Epidermal melanocyte (primary cell): ENCODE measurements at regions not wholly inside any gene's neighbourhood (a gene's known extent, or its start where the extent isn't known, plus 50 kb on each side); places are given as distances from the start of the nearest gene placed in this dataset.
"Not testable (repeated sequence)": the region's sequence is repeated elsewhere in the genome, so short reads cannot be mapped to it uniquely, and the experiment has no call there.

Experiments
- DNase-seq: peaks from one replicate; pipeline ENCODE4 v3.0.0; 2011; ENCODE audit warnings: low spot score; ENCODE audit not compliant: insufficient read length

DNA sequence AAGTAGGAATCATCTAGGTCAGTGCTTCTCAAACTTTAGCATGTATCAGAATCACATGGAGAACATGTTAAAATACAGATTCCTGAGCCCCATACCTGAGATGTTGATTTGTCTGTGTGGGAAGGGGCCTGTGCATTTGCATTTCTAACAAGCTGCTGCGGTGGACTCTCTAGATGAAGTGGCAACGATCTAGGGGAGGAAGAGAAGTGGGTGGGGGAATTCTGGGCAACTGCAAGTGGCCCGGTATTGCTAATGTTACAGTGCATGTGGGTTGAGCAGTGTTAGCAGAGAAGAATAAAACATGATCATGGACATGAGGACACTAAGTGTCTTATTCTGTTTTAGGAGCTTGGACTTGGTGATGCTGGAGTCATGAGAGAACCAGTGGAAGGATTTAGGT, 329.0 kb downstream of the OLFM4 start:
- DNase-seq, result no peak

DNA sequence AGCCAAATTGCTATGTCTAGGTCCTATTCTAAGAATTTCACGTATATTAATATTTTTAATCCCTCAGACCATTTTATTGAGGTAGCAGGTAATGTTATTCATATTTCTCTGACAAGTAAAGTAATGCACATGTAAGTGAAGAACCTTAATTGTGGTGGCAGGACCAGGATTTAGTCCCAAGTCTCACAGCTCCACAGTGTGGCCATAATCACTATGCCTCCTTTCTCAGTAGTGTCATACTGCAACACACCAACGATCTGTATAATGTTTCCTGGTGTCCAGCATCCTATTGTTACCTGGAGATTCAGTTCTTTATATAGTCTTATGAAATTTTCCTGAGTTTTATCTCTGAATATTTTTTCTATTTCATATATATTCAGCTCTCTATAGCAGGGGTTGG, 340.3 kb downstream of the OLFM4 start:
- DNase-seq, result no peak

DNA sequence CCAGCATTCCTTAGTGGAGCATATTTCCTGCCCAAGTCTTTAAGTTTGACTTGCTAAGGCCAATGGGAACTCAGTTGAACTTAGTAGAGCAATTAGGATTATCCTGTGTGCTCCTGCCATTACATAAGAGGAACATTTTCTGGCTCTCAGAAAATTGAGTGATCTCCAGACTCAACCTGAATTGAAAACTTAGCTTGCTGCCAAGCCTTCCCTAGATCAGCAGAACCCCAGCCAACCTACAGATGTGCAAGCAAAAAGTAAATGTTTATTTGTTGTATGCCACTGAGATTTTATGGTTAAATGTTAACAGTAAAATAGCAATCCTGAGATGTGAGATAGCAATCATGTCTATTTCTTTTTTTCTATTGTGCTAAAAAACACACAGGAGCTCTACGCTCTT, 350.9 kb downstream of the OLFM4 start:
- no peak for DNase-seq

DNA sequence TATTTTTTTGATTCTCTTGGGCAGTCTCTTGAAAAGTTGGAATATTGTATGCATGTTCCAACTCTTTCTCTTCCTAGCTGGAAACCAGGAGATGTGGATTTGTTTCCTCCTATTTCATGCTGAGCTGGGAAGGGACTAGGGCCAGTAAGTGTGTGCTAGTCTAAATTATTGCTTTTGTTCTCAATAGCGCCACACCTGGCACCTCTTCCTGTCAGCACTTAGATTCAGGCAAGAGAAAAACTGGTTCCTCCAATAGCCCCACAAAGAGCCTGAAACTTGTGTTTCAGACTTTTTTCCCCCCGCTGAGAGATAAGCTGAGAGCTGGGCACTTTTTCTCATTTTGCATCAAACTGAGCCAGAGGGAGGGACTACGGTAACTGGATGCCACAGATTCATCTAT, 353.4 kb downstream of the OLFM4 start:
- no peak for DNase-seq

DNA sequence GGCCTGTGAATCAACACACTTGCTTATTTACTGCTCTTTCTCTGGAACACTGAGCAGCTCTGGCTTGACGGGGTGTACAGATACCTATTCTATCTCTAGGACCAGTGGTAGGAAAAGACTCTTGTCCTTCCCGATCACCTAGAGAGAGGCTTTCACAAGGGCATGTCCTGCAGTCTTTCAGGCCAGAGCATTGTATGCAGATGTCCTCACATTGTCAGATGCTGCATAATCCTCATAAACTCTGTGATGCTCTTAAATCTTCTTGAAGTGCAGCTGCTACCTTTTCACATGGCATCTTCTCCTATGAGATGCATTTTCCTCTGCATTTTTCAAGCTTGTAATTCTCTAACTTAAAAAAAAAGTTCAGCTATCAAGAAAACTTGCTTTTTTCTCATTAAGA, 369.4 kb downstream of the OLFM4 start:
- DNase-seq, result no peak

DNA sequence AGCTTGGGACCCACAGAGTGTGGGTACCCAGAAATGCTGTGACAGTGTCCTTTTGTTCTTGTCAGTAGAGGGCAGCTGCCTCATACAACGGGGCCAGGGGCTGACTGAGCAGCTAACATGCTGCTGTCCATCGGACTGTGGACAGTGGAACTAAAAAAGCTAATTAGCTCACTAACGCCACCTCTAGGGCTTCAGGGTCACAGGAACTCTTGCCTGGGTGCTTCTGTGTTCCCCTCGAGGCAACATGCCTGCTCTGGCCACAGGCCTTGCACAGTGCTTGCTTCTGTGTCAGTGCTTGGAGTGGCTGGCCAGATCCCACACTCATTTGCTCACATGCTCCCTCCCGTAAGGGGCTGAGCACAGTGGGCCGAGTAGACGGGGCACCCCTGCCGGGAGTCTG, 377.0 kb downstream of the OLFM4 start:
- DNase-seq, result no peak

DNA sequence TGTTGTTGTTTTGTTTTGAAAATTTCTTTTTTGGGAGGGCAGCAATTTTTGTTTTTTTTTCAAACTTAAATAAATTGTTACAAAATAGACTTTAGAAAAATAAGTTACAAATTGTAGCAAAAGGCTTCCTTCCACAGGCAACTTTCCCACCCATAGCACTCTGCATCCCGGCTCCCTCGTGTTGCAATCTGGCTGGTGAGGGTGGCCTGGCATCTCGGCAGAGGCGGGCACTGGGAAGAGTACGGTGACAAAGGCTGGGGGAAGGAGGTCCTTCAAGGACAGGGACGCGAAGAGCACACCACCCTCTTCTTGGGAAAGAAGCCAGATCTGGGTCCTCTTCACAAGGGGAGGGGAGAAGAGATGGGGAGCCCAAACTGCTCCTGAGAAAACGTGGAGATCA, 379.7 kb downstream of the OLFM4 start:
- DNase-seq, result no peak

DNA sequence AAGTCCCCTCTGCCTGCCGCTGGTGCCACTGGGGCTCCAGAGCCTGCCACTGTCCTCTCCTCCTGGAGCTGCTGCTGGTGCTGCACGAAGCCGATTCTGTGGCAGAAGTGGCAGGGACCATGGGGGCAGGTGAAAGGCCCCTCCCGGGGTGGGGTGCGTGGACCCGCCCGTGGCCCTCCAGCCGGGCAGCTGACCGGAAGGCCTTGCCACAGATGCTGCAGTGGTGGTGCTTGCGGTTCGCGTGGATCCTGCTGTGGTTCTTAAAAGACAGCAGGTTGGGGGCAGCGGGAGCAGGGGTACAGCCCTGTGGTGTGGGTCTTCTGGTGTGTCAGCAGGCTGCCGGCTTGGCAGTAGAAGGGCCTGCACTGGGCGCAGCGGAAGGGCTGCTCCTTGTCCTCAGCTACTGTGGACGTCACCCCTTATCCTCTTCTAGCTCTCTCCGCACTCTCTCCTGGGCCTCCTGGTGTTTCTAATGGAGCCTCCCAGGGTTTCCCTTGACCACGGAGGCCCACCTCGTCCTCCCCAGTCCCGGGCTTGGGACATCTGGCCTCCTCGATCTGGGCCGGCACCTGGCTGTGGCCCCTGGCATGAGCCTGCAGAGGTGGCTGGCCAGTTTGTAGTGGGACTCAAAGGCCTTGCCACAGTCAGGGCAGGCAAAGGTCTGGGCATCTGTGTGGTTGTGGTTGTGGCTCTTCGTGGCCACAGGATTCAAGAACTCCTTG, 380.4 kb downstream of the OLFM4 start:
- no peak for DNase-seq

DNA sequence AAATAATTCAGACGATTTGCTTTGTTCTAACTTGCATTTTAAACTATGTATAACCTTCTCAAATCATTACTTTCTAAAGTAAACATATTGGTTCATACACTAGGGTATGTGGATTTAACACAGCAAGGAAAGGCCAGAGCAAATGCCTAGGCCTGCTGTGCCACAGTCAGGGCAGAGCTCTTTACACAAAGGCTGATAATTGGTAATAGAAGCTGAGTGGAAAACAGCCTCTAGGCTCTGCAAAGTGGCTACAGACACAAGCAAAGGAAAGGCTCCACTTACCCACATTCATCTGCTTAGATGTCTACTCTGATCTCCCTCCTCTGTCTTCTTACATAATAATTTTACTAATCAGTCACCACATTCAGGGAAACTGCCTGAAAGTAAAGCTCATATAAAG, 382.9 kb downstream of the OLFM4 start:
- DNase-seq, result no peak

DNA sequence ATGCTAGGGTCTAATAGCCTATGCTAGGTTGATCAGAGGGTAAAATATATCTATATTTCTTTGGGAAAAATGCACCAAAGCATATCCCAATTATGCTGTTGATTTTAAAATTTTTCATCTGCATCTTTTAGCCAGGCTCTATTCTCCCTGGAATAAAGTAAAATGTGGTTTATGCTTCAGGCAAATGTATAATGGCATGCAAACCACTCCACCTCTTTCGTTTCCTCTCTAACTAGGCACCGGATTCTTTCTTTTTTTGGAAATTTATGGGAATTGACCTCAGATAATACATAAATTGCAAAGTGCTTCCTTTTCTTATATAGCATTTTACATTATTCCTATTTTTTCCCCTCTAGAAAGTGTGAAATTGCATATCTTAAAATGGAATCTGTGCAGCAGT, 386.5 kb downstream of the OLFM4 start:
- DNase-seq, result no peak

DNA sequence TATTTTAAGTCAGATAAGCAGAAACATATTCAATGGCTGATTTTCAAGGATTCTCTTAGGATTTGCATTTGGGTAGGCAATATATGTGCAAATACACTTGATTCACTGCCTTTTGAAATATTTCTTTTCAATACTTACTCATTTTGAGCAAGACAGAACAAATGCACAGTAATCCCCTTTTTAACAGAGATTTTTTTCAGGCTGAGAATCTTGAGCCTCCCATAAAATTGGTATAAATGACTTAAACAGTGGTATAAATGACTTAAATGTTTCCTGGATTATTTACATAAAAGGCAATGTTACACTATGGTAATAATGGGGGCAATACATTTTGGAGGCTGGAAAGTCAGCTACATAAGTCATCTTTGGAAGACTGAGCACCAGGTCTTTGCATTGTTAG, 389.0 kb downstream of the OLFM4 start:
- no peak for DNase-seq

DNA sequence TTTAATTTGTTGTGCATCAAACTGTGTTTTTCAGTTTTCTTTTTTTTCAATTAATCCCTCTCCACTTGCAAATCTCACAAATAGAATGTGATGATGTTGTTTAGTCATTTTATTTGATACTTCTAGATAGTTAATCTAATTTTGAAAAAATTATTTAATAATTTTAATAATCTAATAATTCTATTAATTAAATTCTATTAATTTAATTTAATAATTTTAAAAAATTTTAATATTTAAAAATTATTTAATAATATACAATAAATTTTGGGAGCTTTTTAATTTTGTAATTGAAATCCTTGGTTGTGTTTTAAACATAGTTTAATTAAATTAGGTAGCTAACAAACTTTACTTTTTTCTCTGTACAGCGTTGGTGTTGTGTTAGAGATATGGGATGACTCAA, 393.8 kb downstream of the OLFM4 start:
- DNase-seq, result no peak

DNA sequence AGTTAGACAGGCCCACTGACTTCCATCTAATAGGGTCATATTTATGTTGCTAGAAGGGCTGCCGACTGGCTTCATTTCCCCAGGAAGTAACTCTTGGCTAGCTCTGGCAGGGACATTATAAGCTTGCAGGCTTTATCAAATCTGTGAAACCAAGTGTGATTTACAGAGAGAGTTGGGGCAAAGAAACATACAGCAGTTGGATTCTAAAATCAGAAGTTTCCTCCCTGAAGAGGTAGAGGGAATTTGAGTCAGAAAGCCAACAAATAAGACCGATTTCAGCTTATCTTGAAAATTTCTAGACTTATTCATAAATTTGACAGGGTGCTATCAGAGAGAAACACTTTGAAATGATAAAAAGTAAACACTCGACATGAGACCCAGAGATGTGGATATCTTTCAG, 407.8 kb downstream of the OLFM4 start:
- DNase-seq, result no peak

DNA sequence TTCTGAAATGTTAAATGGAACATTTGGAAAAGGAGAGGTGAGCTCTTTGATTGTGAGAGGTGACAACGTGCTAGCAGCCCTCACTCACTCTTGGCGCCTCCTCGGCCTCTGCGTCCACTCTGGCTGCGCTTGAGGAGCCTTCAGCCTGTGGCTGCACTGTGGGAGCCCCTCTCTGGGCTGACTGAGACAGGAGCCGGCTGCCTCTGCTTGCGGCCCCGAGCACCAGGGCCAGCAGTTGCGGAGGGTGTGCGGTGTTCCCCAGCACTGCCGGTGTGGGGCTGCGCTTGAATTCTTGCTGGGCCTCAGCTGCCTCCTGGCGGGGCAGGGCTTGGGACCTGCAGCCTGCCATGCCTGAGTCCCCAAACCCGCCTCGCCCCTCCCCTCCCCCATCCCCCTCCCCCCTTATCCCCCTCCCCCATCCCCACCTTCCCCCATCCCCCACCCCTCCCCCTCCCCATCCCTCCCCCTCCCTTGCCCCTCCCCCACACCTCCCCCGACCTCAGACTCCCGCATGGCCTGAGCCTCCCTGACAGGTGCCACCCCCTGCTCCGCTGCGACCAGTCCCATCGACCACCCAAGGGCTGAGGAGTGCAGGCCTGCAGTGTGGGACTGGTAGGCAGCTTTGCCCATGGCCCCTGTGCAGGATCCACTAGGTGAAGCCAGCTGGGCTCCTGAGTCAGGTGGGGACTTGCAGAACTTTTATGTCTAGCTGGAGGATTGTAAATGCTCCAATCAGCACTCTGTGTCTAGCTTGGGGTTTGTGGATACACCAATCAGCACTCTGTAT, 411.0 kb downstream of the OLFM4 start:
- DNase-seq, result no peak

DNA sequence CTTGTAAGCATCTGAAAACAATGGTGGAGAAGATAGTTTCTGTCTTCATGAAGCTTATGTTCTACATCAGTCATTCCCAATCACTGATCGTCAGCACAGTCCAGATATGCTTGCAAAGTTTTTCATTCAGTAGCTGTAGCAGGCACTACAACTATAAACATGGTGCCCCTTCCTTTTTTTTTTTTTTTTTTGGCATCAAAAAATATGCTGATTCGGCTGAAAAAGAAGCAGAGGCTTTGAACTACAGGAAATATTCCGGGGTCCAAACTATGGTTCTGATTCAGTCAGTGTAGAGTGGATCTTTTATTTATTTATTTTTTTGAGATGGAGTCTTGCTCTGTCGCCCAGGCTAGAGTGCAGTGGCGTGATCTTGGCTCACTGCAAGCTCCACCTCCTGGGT, 414.4 kb downstream of the OLFM4 start:
- no peak for DNase-seq

DNA sequence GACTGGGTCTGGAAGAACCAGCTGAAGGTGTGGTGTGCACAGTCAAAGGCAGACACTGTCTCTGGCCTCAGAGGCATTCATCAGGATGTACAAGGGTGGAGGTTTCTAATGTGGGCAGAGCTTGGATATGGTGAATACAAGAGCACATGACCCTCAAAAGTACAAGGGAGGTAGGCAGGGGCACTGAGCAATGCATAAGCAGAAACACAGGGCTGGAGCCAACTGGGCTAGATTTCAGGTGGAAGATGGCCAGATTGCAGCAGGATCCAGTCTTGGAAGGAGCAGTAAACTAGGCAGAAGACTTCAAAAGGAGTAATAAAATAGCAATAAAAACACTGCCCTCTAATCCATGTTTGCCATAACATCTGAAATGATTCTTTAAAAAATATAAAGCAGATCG, 417.1 kb downstream of the OLFM4 start:
- DNase-seq, result no peak

DNA sequence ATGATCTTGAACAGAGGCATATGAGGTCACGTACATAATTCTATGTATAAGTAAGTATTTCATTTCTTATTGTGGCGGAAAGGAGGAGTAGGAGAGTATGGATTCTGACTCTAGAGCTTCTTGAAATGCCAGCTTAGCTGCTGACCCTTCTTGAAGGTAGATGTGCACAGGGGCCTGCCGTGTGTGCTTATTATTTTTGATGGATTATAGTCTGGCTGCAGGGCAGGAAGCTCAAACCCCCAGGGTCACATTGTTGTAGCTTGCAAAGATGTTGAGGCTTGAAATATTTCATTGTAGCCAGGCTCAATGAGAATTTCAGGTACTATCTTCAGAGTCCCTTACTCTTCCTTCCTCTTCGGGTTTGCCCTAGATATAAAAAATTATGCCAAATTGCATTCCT, 418.8 kb downstream of the OLFM4 start:
- no peak for DNase-seq

DNA sequence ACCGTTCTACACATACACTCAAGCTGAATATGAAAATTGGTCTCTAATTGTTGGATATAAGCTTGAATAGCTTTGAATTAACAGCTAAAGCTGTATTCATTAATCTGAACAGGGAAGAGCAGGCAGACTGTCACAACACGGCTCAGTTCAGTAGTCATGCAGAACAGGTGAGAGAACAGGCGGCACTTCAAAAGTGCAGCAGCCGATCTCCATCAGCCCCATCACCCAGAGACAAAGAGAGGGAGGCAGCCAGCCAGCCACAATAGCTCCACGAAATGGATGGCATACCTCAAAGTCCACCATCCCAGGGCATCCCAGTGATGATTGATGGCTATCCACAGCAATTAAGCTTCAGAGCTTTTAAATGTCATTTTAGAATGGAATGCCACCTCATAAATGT, 419.2 kb downstream of the OLFM4 start:
- no peak for DNase-seq

DNA sequence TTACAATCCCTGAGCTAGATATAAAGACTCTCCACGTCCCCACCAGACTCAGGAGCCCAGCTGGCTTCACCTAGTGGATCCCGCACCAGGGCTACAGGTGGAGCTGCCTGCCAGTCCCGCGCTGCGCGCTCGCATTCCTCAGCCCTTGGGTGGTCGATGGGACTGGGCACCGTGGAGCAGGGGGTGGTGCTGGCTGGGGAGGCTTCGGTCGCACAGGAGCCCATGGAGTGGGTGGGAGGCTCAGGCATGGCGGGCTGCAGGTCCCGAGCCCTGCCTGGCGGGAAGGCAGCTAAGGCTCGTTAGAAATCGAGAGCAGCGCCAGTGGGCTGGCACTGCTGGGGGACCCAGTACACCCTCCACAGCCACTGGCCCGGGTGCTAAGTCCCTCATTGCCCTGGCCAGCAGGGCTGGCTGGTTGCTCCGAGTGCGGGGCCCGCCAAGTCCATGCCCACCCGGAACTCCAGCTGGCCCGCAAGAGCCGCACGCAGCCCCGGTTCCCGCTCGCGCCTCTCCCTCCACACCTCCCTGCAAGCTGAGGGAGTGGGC, 423.7 kb downstream of the OLFM4 start:
- DNase-seq, result not testable (repeated sequence)

DNA sequence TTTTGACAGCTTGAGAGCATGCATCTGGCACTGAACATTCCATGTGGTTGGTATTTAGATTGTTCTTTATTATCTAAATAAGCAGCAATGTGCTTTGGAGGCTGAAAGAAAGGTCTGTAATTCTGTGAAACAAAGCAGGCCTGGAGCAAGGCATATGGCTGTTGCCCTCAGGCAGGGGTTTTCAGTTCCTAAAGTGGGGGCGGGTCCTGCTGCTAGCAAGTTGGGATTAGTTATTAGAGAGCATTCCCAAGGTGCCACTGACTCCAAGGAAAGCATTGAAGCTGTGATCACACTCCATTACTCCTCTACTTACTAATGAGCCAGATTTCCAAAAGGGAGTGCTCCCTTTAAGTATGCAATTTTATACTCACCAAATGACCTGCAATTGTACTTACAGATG, 432.2 kb downstream of the OLFM4 start:
- DNase-seq, result no peak

DNA sequence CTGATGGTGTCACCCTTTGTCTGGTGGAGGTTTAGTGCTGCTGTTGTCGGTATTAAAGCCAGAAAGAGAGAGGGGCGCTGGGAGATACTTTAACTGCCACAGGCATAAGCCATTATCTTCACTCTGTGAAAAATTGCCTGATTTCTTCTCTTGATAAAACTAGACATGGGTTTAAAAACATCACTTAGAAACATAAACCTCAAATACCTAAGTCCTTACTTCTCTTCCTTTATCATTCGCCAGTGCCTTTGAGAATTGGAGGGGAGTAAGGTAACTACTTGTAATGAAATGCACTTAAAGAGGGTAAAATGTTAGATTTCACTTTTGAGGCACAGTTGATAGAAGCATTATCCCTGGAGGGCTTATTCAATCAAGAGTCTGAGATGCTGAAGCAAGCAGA, 434.5 kb downstream of the OLFM4 start:
- no peak for DNase-seq

DNA sequence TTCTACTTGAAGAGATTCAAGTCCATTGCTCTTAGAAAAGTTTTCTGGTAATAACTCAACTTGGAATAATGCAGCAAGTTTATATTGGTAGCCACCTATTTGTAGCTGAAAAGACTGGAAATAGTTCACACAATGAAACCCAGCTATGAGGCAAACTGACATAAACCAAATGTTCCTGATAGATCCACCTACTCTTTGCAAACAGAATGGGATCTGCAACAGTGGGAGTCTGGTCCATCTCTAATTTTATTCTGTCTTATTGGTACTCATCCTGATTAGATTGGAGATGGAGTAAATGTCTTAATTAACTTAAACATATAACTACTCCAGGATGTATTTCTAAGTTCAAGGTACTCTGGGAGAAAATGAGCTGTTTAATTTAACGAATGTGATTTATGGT, 438.0 kb downstream of the OLFM4 start:
- no peak for DNase-seq

DNA sequence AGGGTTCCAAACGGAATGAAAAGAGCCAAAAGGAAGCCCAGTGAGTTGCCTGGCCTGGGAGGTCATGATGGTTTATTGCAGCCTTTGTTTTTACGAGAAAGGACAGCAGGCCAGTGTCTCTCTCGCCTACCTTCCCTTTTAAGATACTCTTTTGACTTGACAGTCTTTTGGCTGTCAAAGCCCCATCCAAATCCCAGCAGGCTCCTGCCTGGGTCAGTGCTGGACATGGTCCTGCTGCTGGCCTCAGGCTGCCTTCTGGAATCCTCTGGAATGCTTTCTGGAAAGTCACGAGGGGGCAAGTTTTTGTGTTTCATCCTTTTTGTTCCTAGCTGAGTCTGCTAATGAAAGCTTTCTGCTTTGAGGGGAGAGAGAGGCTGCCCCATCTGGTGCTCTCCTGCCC, 444.8 kb downstream of the OLFM4 start:
- DNase-seq, result no peak
